NCI-H1105 treated with DMSO at 0.1 percent for 48 hours (cell line): ENCODE measurements at regions not wholly inside any gene's neighbourhood (a gene's known extent, or its start where the extent isn't known, plus 50 kb on each side); places are given as distances from the start of the nearest gene placed in this dataset.

Experiments
- DNase-seq: peaks from one replicate; lab custom pipeline; 2025; lab: John Stamatoyannopoulos, UW

GRCh38 chr9:82498541-82499317 lies 510.2 kb downstream of the SPATA31D1 start:
- DNase-seq, result no peak

GRCh38 chr9:82499337-82499736 lies 510.8 kb downstream of the SPATA31D1 start:
- no peak for DNase-seq

GRCh38 chr9:82504620-82505019 lies 516.0 kb downstream of the SPATA31D1 start:
- no peak for DNase-seq

GRCh38 chr9:82511626-82512025 lies 523.1 kb downstream of the SPATA31D1 start:
- no peak for DNase-seq

- no peak for DNase-seq
Measured at GRCh38 chr9:82512728-82513127, 524.2 kb downstream of the SPATA31D1 start.

- DNase-seq, result no peak
Measured at GRCh38 chr9:82513242-82513751, 524.7 kb downstream of the SPATA31D1 start.

GRCh38 chr9:82513976-82514735 lies 525.6 kb downstream of the SPATA31D1 start:
- no peak for DNase-seq

GRCh38 chr9:82518868-82519267 lies 530.3 kb downstream of the SPATA31D1 start:
- DNase-seq, result no peak

- no peak for DNase-seq
Measured at GRCh38 chr9:82519332-82519731, 530.8 kb downstream of the SPATA31D1 start.

- no peak for DNase-seq
Measured at GRCh38 chr9:82524407-82524806, 535.8 kb downstream of the SPATA31D1 start.

- DNase-seq, result no peak
Measured at GRCh38 chr9:82526577-82526976, 536.4 kb downstream of the RASEF start.

GRCh38 chr9:82531795-82532194 lies 531.1 kb downstream of the RASEF start:
- DNase-seq, result no peak

- peak; percentile 22 for DNase-seq
Measured at GRCh38 chr9:82532504-82533180, 530.3 kb downstream of the RASEF start.

- no peak for DNase-seq
Measured at GRCh38 chr9:82535432-82535998, 527.4 kb downstream of the RASEF start.

- DNase-seq, result peak; percentile 81
Measured at GRCh38 chr9:82538634-82539033, 524.3 kb downstream of the RASEF start.

- DNase-seq, result peak; percentile 68
Measured at GRCh38 chr9:82539146-82539545, 523.8 kb downstream of the RASEF start.

- DNase-seq, result no peak
Measured at GRCh38 chr9:82539856-82540579, 522.9 kb downstream of the RASEF start.

GRCh38 chr9:82543726-82544125 lies 519.2 kb downstream of the RASEF start:
- no peak for DNase-seq

- no peak for DNase-seq
Measured at GRCh38 chr9:82546136-82546535, 516.8 kb downstream of the RASEF start.

GRCh38 chr9:82547995-82548394 lies 514.9 kb downstream of the RASEF start:
- DNase-seq, result no peak

- DNase-seq, result no peak
Measured at GRCh38 chr9:82549174-82549821, 513.6 kb downstream of the RASEF start.
